K562 (cell line): ENCODE measurements at regions not wholly inside any gene's neighbourhood (a gene's known extent, or its start where the extent isn't known, plus 50 kb on each side); places are given as distances from the start of the nearest gene placed in this dataset.

ENCODE experiments used
- ATAC-seq: fragments of 200-7000 bp; cut with Tn5 transposase; 3 replicates; pipeline ENCODE4 v1.9.1; 2020; ENCODE audit warnings: moderate library complexity
- BruUV-seq: library from RNA; stranded (reverse); fragments of 400-500 nt; replicated peaks from 2 replicates; lab custom pipeline; 2021; lab: Mats Ljungman, UMichigan
- CTCF ChIA-PET: fragments of 300-600 bp; formaldehyde crosslinking; extraction: SDS; loops from one replicate; lab custom pipeline; 2021; ENCODE audit warnings: low intra/inter-chr PET ratio; lab: Yijun Ruan, JAX
- POLR2A ChIA-PET: fragments of 300-600, 350-650 bp; sonication (Branson Sonifier 250); formaldehyde crosslinking; extraction: SDS; loops from one replicate; lab custom pipeline; 2021; ENCODE audit warnings: antibody characterized with exemption, inconsistent platforms; lab: Yijun Ruan, JAX
- DNase-seq, 4 experiments: peaks; one replicate each; pipeline versions ENCODE4 v3.0.0 to v3.0.0-alpha.2; 2011 to 2018; ENCODE audit warnings: low spot score in 3 of 4, mixed read lengths in 3 of 4; ENCODE audit errors: extremely low read depth in 1 of 4
- FAIRE-seq: peaks from 2 replicates; lab custom pipeline; 2011; peaks lifted over from hg19 to GRCh38; lab: Jason Lieb, UNC
- H2AFZ ChIP-seq: 2 replicates; pipeline ENCODE4 v1.6.0; 2011; ENCODE audit warnings: low read depth, low read length, control low read depth, inconsistent platforms
- H3K27ac ChIP-seq: fragments of 200-600 bp; 3 replicates; pipeline ENCODE4 v1.8.0; 2011; ENCODE audit warnings: low read depth, mild to moderate bottlenecking, control low read depth, inconsistent platforms, low read length, moderate library complexity, mixed read lengths; ENCODE audit errors: extremely low read depth
- H3K27me3 ChIP-seq, 2 experiments: fragments of 300-600 bp in 1 of 2; 2 replicates in 1 of 2; 3 replicates in 1 of 2; pipeline versions ENCODE4 v1.6.0 to v1.8.0; 2011; ENCODE audit warnings: inconsistent platforms in 2 of 2, low read length in 2 of 2, mild to moderate bottlenecking in 1 of 2, mixed read lengths in 1 of 2, moderate library complexity in 1 of 2; ENCODE audit not compliant: control insufficient read depth in 2 of 2, insufficient read depth in 2 of 2
- H3K36me3 ChIP-seq: fragments of 300-600 bp; 3 replicates; pipeline ENCODE4 v1.8.0; 2011; ENCODE audit warnings: mild to moderate bottlenecking, low read length, inconsistent platforms; ENCODE audit not compliant: control insufficient read depth, insufficient read depth
- H3K4me1 ChIP-seq, 2 experiments: fragments of 200-600 bp in 1 of 2; replicated peaks in 1 of 2; 2 replicates in 1 of 2; 3 replicates in 1 of 2; pipeline versions ENCODE4 v1.5.1 to v1.8.0; 2011; ENCODE audit warnings: inconsistent platforms in 2 of 2, low read length in 2 of 2, mild to moderate bottlenecking in 1 of 2, mixed read lengths in 1 of 2, moderate library complexity in 1 of 2; ENCODE audit not compliant: control insufficient read depth in 2 of 2, insufficient read depth in 2 of 2
- H3K4me2 ChIP-seq: 2 replicates; pipeline ENCODE4 v1.6.1; 2011; ENCODE audit warnings: low read length, control low read depth, inconsistent platforms, mixed read lengths; ENCODE audit not compliant: insufficient read depth
- H3K4me3 ChIP-seq: fragments of 200-600 bp; sonication (generic), shearing (Covaris generic); 2 replicates; pipeline ENCODE4 v1.5.1; 2016; ENCODE audit warnings: control low read depth, inconsistent platforms
- H3K79me2 ChIP-seq: fragments of 200-600 bp; 3 replicates; pipeline ENCODE4 v1.8.0; 2011; ENCODE audit warnings: low read length, inconsistent platforms; ENCODE audit not compliant: control insufficient read depth, insufficient read depth
- H3K9ac ChIP-seq, 2 experiments: 2 replicates each; pipeline versions ENCODE4 v1.6.0 to v1.6.1; 2011; ENCODE audit warnings: low read depth in 2 of 2, low read length in 2 of 2, control low read depth in 1 of 2, inconsistent platforms in 1 of 2, mild to moderate bottlenecking in 1 of 2, mixed read lengths in 1 of 2; ENCODE audit not compliant: insufficient read depth in 1 of 2
- H3K9me1 ChIP-seq: one replicate; pipeline ENCODE4 v1.6.0; 2011; ENCODE audit warnings: inconsistent platforms, mild to moderate bottlenecking, low read length, moderate library complexity; ENCODE audit not compliant: control insufficient read depth, insufficient read depth
- H3K9me3 ChIP-seq: replicated peaks from 2 replicates; pipeline ENCODE4 v1.5.1; 2011; ENCODE audit warnings: low read depth, low read length, inconsistent platforms; ENCODE audit not compliant: control insufficient read depth, insufficient read depth
- H4K20me1 ChIP-seq: replicated peaks from 2 replicates; pipeline ENCODE4 v1.6.1; 2011; ENCODE audit warnings: low read length, inconsistent platforms, mixed read lengths; ENCODE audit not compliant: control insufficient read depth, insufficient read depth
- HDAC3 ChIP-seq: fragments of 450-650 bp; IDR thresholded peaks from 2 replicates; pipeline ENCODE4 v1.6.1; 2018; ENCODE audit warnings: borderline replicate concordance, mild to moderate bottlenecking, moderate library complexity; ENCODE audit not compliant: partially characterized antibody
- MIER1 ChIP-seq: fragments of 450-650 bp; IDR thresholded peaks from 2 replicates; pipeline ENCODE4 v1.6.1; 2016; ENCODE audit warnings: antibody characterized with exemption, mild to moderate bottlenecking, low read depth
- RBM17 ChIP-seq: fragments of 200-400 bp; formaldehyde crosslinking; IDR thresholded peaks from 2 replicates; pipeline ENCODE4 v1.6.1; 2017; ENCODE audit warnings: low read depth, mild to moderate bottlenecking, low read length, borderline replicate concordance
- WGBS: fragments of 100-300 bp; shearing (Covaris generic); methylation state at CpG from one replicate; pipeline ENCODE4 v1.1.6; 2016; ENCODE audit warnings: low coverage, mixed read lengths; ENCODE audit not compliant: insufficient coverage; ENCODE audit errors: missing lambda C conversion rate; 5-methylcytosine and 5-hydroxymethylcytosine counted together
- in situ Hi-C: fragments of 300-500 bp; cut with MboI; formaldehyde crosslinking; loops from 4 replicates; pipeline ENCODE4 v1.15.0; 2018; ENCODE audit warnings: inconsistent platforms, mixed read lengths
- intact Hi-C: fragments of 100-400 bp; cut with micrococcal nuclease; formaldehyde crosslinking; loops from 2 replicates; pipeline ENCODE4 v1.14.2; 2022
- TF ChIP-seq, protein P1 (sequence below): IDR thresholded peaks from 2 replicates; pipeline ENCODE4 v1.6.1; 2016; ENCODE audit warnings: missing genetic modification characterization, missing compliant biosample characterization
- TF ChIP-seq, protein P2 (sequence below): sonication (generic); IDR thresholded peaks from 2 replicates; pipeline ENCODE4 v1.6.1; 2016

DNA sequence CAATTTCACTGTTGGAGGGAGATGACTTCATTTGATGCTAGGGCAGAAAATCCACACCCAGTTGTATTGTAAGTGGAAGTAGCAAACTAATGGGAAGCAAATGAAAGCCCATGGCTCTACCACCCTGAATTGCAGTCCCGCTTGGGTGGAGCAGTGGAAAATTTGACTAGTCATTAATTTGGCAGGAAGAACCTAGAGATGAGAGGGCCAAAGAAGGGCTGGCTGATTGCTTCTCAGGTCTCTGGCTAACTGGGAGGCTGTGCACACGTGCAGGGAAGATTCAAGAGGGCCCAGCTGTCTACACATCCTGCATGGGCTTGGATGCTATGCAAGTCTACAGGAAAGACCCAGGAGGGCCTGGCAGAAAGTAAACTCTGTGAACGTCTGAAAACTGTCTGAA is 466.2 kb downstream of the TFAP2A start:
- no peak for TF ChIP-seq MIER1
- TF ChIP-seq HDAC3 = no peak
- TF ChIP-seq, protein P1, sequence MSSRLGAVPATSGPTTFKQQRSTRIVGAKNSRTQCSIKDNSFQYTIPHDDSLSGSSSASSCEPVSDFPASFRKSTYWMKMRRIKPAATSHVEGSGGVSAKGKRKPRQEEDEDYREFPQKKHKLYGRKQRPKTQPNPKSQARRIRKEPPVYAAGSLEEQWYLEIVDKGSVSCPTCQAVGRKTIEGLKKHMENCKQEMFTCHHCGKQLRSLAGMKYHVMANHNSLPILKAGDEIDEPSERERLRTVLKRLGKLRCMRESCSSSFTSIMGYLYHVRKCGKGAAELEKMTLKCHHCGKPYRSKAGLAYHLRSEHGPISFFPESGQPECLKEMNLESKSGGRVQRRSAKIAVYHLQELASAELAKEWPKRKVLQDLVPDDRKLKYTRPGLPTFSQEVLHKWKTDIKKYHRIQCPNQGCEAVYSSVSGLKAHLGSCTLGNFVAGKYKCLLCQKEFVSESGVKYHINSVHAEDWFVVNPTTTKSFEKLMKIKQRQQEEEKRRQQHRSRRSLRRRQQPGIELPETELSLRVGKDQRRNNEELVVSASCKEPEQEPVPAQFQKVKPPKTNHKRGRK (tag) = no peak
- TF ChIP-seq, protein P2, sequence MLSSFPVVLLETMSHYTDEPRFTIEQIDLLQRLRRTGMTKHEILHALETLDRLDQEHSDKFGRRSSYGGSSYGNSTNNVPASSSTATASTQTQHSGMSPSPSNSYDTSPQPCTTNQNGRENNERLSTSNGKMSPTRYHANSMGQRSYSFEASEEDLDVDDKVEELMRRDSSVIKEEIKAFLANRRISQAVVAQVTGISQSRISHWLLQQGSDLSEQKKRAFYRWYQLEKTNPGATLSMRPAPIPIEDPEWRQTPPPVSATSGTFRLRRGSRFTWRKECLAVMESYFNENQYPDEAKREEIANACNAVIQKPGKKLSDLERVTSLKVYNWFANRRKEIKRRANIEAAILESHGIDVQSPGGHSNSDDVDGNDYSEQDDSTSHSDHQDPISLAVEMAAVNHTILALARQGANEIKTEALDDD = no peak
- TF ChIP-seq RBM17 = no peak
- TF ChIP-seq, all 486 proteins: peak for 0
- 4% methylated on average over 3 of the region's 3 CpGs for WGBS
- POLR2A ChIA-PET = no interaction called here

More for the DNA sequence above, 466.2 kb downstream of the TFAP2A start:
- no peaks in the 10 kb centered on the region for H3K27me3 ChIP-seq
- BruUV-seq = no TSS peak
- no peaks in the 10 kb centered on the region for H3K9me1 ChIP-seq
- H3K9me3 ChIP-seq = no peaks in the 10 kb centered on the region
- no peak overlapping the region for H3K4me3 ChIP-seq
- no peak for ATAC-seq
- H4K20me1 ChIP-seq = no peaks in the 10 kb centered on the region
- in situ Hi-C loops = no loop called here
- H3K4me1 ChIP-seq = no peaks in the 10 kb centered on the region
- H2AFZ ChIP-seq = no peak overlapping the region
- no peak overlapping the region for H3K4me2 ChIP-seq
- H3K79me2 ChIP-seq = no peaks in the 10 kb centered on the region
- H3K36me3 ChIP-seq = no peaks in the 10 kb centered on the region
- H3K9ac ChIP-seq = no peak overlapping the region
- CTCF ChIA-PET = no interaction called here
- no peak for DNase-seq
- intact Hi-C loops = no loop called here
- no peak for FAIRE-seq
- H3K27ac ChIP-seq = no peak overlapping the region
